Body of pancreas (tissue), 4 donors: ENCODE measurements at regions not wholly inside any gene's neighbourhood (a gene's known extent, or its start where the extent isn't known, plus 50 kb on each side); places are given as distances from the start of the nearest gene placed in this dataset.
A peak's percentile ranks its signal among the peaks of the same experiment; 100 is the strongest.
"Not testable (repeated sequence)": the region's sequence is repeated elsewhere in the genome, so short reads cannot be mapped to it uniquely, and the experiment has no call there.

Experiments used
- ATAC-seq: fragments of 150-250 bp; one replicate; pipeline ENCODE4 v1.9.1; 2016
- DNase-seq, 4 donors: peaks; one replicate each; pipeline ENCODE4 v3.0.0-alpha.2; 2019
- H3K27ac ChIP-seq, 4 donors: fragments of 200-600 bp; sonication (generic); 1 replicate in 3 of 4; 2 replicates in 1 of 4; pipeline versions ENCODE4 v1.5.1 to v1.6.1; 2016 to 2019; ENCODE audit warnings: mild to moderate bottlenecking in 1 of 4, mixed read lengths in 1 of 4, moderate library complexity in 1 of 4
- H3K27me3 ChIP-seq, 2 donors: fragments of 200-600 bp; sonication (generic); one replicate each; pipeline ENCODE4 v1.6.0; 2016; ENCODE audit warnings: mild to moderate bottlenecking in 1 of 2
- H3K36me3 ChIP-seq, 2 donors: fragments of 200-600 bp; sonication (generic); replicated peaks in 1 of 2; 2 replicates each; pipeline ENCODE4 v1.5.1; 2016; ENCODE audit warnings: low read depth in 2 of 2; ENCODE audit not compliant: insufficient read depth in 1 of 2
- H3K4me1 ChIP-seq: fragments of 200-600 bp; sonication (generic); one replicate; pipeline ENCODE4 v1.6.0; 2016
- H3K4me3 ChIP-seq, 2 donors: fragments of 200-600 bp; sonication (generic); 1 replicate in 1 of 2; 2 replicates in 1 of 2; pipeline ENCODE4 v1.5.1; 2016 to 2019
- H3K9me3 ChIP-seq, 3 donors: fragments of 200-600 bp; sonication (generic); 1 replicate in 2 of 3; 2 replicates in 1 of 3; pipeline ENCODE4 v1.5.1; 2016
- WGBS, 2 donors: methylation state at CpG; one replicate each; pipeline ENCODE4 v1.1.5; 2017; 5-methylcytosine and 5-hydroxymethylcytosine counted together
- intact Hi-C: fragments of 100-400 bp; cut with DNase I; formaldehyde crosslinking; loops from one replicate; pipeline ENCODE4 v1.15.1; 2023

GRCh38 chr21:43477945-43478386 lies 51.0 kb upstream of the SIK1 start:
- WGBS, 2 donors = no CpG with 5 or more reads among the region's 16 CpGs

More at GRCh38 chr21:43477945-43478386, 51.0 kb upstream of the SIK1 start:
- H3K27ac ChIP-seq, intact Hi-C loops, H3K9me3 ChIP-seq, H3K36me3 ChIP-seq, H3K4me3 ChIP-seq, H3K27me3 ChIP-seq, H3K4me1 ChIP-seq, DNase-seq: not testable (repeated sequence)
- ATAC-seq = peak; percentile 86
